Bone marrow (tissue), 2 donors: ENCODE measurements at regions not wholly inside any gene's neighbourhood (a gene's known extent, or its start where the extent isn't known, plus 50 kb on each side); places are given as distances from the start of the nearest gene placed in this dataset.

ENCODE experiments used
- DNase-seq, 2 donors: peaks; one replicate each; lab custom pipeline; 2025; lab: John Stamatoyannopoulos, UW

DNA sequence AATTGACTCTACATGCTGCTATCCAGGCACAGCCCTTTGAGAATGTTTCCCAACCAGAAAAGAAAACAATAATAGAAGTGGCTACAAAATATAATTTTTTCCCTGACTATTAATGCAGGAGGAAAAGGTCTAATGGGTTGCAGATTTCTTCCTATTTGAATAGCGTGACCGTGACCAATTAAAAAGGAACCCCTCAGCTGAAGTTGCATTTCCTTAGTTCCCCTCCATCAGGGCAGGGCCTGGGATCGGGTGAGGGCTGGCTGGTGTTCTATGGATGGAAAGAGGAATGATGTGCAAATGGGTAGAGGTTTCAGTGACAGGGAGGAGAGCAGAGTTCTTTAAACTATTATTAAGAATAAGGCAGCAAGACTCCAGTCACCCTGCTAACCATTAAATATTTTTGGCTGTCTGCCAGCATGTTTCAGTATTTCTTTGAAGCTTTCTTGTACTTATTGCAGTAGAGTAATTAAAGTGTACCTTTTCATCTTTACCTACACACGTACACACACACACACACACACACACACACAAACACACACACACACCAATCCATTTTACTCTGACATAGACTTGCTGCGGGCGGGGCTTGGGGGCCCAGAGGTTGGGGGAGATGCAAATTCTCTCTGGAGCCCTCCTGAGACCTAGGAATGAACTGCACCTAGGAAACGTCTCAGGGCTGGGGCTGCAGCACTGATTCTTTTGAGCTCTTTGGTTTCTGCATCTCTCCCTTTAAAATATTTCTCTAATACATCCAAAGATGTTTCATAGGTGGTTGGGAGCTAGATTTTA is 154.8 kb upstream of the SLC35B3 start:
- DNase-seq: no peak

DNA sequence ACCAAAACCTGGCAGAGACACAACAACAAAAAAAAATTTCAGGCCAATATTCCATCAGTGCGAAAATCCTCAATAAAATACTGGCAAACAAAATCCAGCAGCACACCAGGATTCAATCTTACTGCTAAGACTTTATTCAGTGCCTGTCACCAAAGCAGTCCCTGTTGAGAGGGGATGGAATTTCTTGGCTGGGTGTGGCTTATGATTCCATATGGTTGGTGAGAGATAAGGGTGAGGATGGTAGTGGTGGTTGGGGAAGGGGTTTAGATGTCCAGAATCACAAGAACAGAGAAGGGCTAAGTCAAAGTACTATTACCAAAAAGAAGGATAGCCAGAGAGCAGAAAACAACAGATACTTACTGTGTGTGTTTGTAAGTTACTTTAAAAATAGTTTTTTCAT is 152.8 kb upstream of the SLC35B3 start:
- DNase-seq: no peak

DNA sequence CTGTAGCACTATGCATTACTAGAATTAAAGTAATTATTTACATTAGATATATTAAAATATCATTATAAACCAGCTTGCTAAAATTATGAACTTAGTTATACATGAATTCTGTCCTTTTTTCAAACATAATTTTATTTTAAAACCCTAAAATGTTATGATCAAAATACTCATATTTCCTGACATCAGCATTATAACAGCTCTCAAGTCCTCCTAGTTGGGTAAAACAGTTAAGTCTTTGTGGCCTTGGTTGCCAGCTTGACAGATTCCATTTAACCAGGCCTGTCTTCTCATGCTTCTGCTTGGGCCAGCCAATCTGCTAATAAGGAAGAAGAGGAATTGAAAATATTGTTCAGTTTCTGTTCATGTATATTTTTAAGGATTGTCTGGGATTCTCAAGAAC is 147.9 kb upstream of the SLC35B3 start:
- DNase-seq: no peak

DNA sequence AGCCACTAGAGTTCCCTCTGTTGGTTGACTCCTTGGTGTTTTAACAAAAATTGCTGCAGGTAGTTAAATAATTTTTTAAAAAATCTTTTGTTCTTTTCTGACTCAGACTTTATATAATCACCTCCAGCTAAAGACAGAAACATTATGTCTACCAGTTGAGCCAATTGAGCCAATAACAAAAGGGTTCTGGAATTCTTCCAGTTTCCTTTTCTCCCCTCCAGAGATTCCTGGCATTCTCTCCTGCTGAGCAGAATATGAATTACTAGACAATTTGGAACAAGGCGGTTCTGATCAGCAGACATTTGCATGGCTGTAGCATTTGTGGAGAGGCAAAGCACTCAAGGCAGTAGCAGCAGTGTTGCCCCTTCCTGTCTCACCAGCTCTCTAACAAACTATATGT is 144.0 kb upstream of the SLC35B3 start:
- DNase-seq: no peak

DNA sequence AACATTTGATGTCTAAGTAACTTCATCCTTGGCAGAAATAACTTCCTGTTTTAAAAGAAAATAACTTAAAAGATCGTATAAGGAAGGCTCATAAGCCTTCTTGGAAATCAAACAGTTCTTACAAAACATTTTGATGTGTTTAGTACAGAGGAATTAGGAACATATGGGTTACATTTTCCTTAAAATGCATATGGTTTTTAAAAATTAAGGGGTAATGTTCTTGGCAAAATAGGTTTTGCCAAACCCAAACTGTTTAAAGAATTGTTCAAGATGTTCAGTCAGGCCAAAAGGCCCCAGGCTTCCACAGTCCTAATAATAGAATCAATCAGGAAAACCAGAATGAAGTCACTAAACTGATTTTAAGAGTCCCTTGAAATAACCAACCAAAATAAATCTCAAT is 142.7 kb upstream of the SLC35B3 start:
- no peak for DNase-seq

DNA sequence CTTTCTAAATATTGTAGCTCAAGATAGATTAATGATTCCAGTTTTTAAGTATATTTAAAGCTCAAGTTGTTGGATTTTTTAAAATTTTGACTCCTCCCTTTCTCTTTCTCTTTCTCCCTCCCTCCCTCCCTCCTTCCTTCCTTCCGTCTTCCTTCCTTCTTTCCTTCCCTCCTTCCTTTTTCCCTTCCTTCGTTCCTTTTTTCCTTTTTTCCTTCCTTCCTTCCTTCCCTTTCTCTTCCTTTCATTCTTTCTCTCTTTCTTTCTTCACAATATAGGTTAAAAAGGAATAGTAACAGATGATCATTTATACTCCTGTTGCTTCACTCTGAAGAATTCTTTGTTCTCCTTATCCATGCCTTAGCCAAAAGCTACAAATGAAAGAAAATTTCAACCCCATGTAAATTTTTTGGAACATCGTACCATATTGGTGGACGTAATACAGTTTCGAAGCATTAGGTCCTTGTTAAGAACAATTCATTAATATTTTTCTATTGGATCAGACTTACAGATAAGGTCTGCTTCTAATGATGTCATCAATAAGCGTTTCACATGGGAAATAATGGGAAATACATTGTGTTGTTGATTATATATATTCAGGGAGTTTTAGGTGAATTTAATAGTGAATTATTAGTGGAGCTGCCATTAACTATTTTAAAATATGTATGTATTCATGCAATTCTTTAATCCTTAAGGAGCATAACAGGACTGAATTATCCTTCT is 139.6 kb upstream of the SLC35B3 start:
- no peak for DNase-seq

DNA sequence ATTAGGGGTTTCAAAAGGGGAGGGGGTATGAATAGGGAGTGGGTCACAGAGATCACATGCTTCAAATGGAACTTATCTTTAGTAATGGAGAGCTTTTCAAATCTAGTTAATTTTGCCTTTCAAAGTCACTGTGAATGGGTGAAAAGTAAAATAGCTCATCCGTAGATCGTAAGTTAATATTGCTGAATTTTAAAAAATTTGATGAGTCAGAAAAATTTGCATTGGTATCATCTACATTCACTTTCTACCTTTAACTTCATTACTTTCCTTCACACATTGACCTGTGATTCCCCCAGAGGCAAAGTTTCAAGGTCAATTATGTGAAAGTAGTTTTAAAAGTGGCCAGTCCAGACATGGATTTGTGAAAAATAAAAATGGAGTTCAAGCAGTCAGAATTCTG is 139.0 kb upstream of the SLC35B3 start:
- DNase-seq: no peak

DNA sequence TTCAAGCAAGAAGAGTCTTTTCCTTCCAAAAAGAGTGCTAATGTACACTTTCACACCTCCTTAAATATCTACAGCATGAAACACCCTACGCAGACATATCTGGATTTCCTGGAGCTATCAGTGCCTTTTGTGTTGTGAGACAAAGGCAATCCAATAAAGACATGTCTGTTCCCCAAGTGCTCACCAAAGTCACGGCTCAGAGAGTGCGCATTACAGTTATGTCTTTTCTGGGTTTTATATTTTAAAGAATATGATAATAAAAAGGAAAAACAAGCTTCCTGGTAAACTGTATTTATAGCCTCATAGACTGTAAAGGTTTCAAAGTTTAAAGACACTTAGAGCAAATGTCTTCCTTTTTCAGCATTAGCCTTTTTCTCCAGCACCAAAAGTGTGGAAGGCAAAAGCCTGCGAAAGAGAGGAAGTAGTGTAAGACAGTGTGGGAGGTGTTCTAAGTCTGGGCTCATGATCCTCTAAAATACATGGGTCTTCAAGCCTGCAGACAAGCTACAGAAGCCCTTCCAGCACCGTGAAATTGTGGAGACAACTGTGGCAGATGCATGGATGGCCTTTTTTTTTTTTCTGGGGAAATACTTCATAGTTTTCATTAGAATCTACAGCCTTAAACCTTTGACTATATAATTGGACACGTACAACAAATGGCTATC is 135.0 kb upstream of the SLC35B3 start:
- no peak for DNase-seq

DNA sequence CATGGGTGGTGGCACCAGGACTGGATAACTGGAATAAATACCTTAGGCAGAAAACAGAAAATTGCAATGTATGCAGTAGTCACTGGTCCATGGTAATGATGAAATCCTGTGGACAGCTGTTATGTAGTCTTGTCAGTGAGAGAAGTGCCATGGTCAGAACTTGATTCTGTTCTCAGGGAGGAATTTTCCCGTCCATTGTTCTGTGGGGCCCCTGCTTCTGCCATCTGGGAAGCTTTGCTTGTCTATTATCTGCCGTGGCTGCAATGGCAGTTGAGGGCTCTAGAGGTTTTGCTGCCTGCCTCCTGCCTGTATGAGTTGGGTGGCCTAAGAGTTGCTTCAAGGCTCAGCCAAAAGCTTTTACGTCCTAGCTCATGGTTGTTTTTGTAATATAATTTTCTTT is 126.8 kb upstream of the SLC35B3 start:
- DNase-seq: no peak

DNA sequence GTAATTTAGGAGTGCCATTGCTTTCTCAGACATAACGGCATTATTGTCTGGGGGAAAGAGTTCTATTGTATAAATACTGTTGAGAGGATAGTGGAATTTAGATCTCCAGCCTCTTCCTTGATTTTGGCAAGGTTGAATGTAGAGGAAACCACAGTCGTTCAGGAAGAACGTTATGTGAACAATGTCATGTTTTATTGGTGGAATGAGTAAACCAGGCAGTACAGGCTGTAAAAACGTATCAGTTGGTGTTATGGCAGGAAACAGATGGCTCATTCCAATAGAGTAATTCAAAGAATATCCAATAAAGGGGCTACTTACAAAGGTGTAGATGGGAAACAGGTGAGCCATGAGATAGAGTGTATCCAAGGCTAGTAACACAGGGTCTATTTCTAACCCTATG is 123.6 kb upstream of the SLC35B3 start:
- DNase-seq: no peak

DNA sequence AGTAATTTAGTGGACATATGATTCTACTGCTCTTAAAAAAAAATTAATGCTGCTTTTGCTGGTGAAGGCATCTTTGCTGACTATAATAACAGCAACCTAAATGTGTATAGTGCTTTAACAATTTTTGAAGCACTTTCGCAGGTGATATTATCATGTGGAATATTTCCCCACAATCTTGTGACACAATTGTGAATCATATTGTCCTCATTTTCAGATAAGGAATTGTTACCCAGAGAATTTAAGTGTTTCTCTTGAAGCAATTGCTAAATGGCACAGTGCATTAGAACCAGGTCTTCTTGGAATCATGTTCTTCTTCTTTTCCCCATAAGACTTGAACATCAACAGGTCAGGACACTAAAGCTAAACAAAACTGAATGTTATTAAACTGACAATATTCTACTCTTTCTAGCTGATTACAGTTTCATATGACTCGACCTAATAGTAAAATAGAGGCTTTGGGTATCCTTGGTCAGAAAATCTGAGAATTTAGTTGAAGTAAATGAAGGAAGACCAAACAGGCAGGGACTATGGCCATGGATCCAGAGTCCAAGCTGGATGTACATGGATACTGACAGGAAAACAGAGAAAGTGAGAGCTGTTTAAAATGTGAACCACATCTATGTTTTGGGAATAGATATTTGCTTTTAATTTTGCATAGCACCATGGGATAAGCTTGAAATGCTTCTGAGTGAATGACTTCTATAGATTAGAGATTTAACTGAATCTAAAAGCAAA is 121.8 kb upstream of the SLC35B3 start:
- DNase-seq: no peak

DNA sequence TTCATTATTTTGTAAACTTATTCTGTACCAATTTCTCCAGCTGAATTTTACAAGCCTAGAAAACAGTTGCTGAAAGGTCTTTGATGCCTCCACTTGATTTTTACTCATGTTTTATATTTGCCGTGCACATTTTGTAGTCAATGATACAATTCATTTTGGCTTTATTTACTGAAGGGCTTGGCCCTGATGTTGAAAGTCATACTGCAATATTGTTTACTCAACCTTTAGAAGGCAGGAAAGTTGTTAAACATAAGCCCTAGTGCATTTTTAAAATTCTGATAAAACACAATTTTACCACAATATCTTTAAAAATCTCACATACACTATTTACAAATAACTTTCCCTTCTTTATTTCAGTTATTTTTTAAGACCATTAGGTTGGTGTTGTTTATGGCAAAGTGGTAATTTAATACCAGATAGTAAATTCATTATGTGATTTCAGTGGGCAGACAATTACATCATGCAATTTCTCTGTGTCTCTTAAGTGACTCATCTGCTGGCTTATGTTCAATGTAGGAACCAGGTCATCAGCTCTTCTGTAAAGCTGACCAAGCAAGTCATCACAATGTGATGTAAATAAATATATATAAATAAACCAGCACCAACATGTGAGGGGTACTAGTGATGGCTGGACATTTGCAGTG is 121.1 kb upstream of the SLC35B3 start:
- DNase-seq: no peak

DNA sequence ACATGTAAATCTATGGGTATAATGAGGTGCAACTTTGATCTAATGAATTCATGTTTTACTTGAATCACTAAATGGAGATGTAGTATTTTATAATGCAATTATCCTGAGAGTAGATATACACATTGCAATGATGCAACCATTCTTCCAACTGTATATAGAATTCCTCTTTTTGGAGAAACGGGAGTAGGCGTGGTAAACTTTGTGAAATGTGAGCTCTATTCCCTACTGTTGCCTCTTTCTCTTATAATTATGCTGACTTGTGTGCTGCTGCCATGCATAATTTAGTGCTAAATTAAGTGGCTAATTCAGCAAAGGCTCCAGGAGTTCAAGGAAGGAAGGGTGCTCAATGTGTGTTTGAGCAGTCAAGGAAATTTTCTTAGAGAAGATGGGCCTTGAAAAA is 116.6 kb upstream of the SLC35B3 start:
- DNase-seq: no peak

DNA sequence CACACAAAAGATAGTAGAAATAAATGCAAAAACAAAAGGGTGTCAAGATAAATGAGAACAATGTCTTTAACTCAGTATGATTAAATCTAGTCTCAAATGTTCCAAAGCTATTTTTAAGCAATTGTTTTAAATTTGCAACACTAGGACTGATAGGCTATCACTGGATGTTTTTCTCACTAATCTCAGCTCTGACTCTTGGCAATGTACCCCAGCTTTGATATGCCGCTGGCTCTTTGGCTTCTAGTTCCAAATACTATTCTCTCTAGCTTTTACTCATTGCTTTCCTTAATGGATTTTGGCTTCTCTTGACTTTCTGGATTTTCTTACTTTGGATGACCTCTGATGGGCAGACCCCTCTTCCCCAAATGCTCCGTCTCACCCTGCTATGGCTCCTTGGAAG is 116.0 kb upstream of the SLC35B3 start:
- DNase-seq: no peak

DNA sequence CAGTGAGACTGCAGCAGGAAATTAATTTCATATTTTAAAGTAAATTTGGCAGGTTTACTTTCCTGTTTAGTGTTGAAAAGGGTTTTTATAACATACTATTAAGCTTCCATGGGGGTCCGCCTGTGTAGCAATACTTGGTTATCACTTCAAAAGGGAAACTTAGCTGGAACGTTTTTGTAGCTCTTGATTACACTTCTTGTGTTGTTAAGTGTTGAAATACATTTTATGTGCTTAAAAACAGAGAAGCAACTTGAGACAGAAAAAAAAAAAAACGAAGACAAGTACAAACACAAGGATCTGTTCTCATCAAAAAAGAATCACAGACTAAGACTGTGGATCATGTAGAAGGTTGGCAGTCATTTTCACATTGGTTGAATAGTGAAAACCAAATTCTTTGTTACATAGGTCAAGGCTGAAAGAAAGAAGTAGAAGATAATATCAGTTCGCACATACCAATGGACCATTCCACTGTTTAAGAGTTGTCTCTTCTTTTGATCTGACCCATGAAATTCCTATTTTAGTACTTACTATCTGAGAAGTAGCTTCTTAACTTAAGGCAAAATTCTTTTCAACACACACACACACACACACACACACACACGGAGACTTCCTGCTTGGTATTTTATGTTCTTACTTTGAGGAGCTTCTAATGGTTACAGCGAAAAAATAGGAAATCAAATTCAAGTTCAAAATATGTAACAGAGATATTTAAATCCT is 113.9 kb upstream of the SLC35B3 start:
- DNase-seq: no peak

DNA sequence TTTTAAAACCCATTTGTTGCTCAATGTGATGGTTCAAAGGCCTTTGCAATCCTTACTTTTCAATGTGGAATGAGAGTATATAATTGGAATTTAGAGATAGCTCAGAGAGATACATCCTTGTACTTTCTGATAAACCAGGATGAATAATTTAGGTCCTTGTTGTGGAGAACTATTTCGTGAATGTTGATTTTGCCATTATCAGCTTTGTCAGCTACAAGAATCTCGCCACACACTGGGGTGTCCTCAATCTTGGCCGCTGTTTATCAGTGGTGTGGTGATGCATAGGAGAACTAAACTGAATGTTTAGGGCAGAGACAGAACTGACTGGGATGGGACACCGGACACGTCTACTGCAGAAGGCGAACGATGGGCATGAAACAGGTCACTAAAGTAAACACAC is 111.2 kb upstream of the SLC35B3 start:
- no peak for DNase-seq

DNA sequence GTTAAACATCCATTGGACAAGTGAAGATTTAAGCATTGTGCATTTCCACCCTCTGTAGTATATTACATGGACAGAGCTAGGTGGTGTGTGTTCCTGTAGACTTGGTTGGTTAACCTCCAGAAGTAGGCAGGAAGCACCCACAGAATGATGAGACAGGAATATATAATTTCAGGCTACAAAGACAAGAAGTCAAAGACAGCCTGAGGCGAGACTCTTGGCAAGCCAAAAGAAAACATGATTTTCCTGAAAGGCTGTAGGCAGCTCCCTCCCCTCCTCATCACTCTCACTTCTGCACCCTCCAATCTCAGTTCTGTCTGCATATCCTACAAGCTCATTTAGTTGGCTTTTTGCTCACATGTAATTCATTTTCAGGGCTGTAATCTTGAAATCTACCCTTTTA is 110.0 kb upstream of the SLC35B3 start:
- no peak for DNase-seq

DNA sequence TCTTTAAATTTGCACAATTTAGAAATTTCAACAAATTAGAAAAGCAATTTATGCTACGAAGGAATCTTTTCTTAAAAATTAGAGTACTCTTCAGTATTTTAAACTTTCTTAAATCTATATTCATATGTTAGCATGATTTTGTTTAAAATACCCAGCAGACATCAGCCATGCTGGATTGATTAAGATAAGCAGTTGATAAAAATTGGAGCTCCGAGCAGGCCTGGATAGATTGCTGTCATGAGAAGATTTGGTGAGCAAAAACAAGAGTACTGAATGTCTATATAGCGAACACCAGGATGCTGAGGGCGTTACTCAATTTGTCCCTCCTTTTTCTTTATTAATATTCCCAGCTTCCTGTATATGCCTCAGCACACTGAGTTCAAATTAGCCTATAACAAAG is 108.4 kb upstream of the SLC35B3 start:
- no peak for DNase-seq

DNA sequence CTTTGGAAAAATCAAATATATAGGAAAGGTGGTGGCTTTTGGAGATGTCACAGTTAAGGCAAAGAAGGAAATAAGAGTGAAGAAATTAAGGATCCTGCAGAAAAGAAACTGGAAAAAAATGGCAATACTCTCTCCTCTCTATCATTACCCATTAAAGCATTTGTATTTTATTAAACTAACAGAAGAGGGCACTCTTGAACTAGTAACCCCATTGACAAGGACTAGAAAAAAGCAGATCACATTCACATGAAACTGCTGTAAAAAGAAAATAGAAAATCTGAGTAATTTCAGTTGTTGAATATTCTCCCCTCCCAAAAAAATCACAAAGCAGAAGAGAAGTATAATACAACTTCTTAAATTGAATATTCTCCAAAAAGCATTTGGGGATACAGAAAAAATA is 104.1 kb upstream of the SLC35B3 start:
- no peak for DNase-seq

DNA sequence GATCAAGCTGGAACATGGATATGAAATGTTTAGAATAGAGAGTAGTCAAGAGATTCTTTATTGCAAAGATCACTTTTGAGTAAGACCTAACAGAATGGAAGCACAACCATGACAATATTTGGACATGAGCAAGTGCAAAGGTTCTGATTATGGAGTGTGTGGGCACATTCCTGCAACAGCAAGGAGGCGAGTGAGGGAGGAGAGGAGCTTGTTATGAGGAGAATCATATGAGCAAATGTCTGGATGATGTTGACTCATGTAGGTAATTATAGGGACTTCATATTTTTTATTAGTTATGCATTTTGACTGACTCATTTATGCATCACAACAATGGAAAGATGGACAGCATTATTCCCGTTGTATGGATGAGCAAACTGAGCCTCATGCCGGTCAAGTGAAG is 100.8 kb upstream of the SLC35B3 start:
- no peak for DNase-seq

DNA sequence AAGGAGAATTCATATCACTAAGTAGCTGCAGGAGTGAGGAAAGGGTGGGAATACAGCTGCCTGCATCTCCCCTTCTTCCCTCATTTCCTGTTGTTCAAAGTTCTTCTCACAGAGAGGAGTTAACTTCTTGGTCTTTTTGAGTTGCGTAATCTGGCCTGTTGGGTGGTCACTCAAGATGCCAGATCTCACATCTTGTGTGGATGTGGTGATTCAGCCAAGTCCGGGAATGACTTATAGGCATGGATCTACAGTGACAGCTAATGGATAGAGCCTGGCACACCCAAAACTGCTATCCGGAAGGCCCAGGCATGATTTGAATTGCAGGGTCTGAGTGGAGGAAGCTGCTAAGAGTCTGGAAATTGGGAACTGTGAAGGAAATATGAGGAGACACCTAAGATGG is 100.2 kb upstream of the SLC35B3 start:
- no peak for DNase-seq
